SK-N-MC (cell line): ENCODE measurements at regions not wholly inside any gene's neighbourhood (a gene's known extent, or its start where the extent isn't known, plus 50 kb on each side); places are given as distances from the start of the nearest gene placed in this dataset.

ENCODE experiments used
- DNase-seq: peaks from one replicate; pipeline ENCODE4 v3.0.0-alpha.2; 2011; ENCODE audit warnings: low read depth, low spot score
- H3K27ac ChIP-seq: fragments of 200-600 bp; sonication (generic); 2 replicates; pipeline ENCODE4 v1.5.1; 2016; ENCODE audit warnings: mixed run types
- H3K36me3 ChIP-seq: fragments of 200-600 bp; sonication (generic); 2 replicates; pipeline ENCODE4 v1.6.1; 2017; ENCODE audit warnings: antibody characterized with exemption, low read length, mixed read lengths; ENCODE audit not compliant: insufficient read depth
- H3K4me3 ChIP-seq: fragments of 200-600 bp; sonication (generic); 2 replicates; pipeline ENCODE4 v1.5.1; 2016
- H3K9ac ChIP-seq: fragments of 200-600 bp; sonication (generic); 2 replicates; pipeline ENCODE4 v1.8.0; 2017; ENCODE audit warnings: mixed run types, mixed read lengths; ENCODE audit not compliant: insufficient read length
- H3K9me3 ChIP-seq: fragments of 200-600 bp; sonication (generic); 2 replicates; pipeline ENCODE4 v1.6.1; 2017; ENCODE audit warnings: low read depth, mild to moderate bottlenecking, antibody characterized with exemption, low read length, moderate library complexity, mixed read lengths
- EZH2 ChIP-seq: fragments of 200-600 bp; sonication (generic); IDR thresholded peaks from one replicate; pipeline ENCODE4 v1.6.1; 2017; ENCODE audit warnings: antibody characterized with exemption
- FOXP2 ChIP-seq: optimal IDR thresholded peaks from 2 replicates; pipeline ENCODE3; 2011; ENCODE audit warnings: mild to moderate bottlenecking, moderate library complexity; ENCODE audit not compliant: insufficient read depth; ENCODE audit errors: extremely low read length, control extremely low read depth
- POLR2AphosphoS5 ChIP-seq: IDR thresholded peaks from 2 replicates; pipeline ENCODE4 v1.6.1; 2012; ENCODE audit warnings: mild to moderate bottlenecking, low read depth, low read length, borderline replicate concordance

GRCh38 chr1:57857809-57858208, 433.9 kb upstream of the DAB1 start:
- DNase-seq: no peak

GRCh38 chr1:57854436-57854835, 430.6 kb upstream of the DAB1 start:
- Histone ChIP-seq H3K9ac (no peak overlapping the region), H3K4me3 (no peak overlapping the region), H3K27ac (no peak overlapping the region), H3K9me3 (no peaks in the 10 kb centered on the region), H3K36me3 (no peaks in the 10 kb centered on the region)
- DNase-seq: no peak
- TF ChIP-seq FOXP2 (no peak), POLR2AphosphoS5 (no peak), EZH2 (no peak)

More at GRCh38 chr1:57857809-57858208, 433.9 kb upstream of the DAB1 start:
- Histone ChIP-seq H3K4me3 (no peak overlapping the region), H3K9ac (no peak overlapping the region), H3K27ac (no peak overlapping the region), H3K36me3 (no peaks in the 10 kb centered on the region), H3K9me3 (no peaks in the 10 kb centered on the region)
- TF ChIP-seq EZH2 (no peak), FOXP2 (no peak), POLR2AphosphoS5 (no peak)

DNA sequence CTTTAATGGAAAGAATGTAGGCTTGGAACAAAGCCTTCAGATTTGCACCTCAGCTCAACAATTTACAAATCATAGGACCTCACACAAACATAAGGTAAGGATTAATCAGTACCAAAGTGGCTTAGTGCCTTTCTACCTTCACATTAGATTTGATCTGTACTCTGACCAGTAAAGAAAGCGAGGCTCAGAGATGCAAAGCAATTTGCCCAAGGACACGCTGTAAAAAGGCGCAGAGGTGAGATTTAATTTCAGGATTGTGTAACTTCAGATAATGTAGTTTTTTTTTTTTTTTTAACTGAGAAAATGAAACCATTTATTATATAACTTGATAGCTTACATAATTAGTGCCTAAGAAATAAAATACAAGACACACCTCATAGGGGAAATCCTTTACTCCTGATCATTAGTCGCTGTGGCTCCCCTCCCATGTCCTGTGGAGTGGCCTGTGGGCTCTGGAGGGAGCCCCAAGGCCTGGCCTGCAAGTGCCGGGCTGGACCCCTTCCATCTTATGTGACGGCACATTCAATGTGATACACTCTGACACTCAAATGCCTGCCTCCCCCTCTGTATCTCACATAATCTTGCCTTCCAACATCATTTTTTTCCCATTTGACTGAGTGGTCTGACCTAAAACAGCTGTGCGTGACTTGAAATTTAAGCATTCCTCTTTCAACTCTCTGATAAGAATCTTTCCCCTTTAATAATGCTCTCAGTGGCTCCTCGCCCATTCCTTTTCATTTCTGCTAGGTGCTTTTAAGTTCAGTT, 426.5 kb upstream of the DAB1 start:
- TF ChIP-seq FOXP2: no peak
- no peak for TF ChIP-seq POLR2AphosphoS5
- no peak for TF ChIP-seq EZH2
- H3K4me3 ChIP-seq: no peak overlapping the region
- H3K9ac ChIP-seq: no peak overlapping the region
- H3K36me3 ChIP-seq: no peaks in the 10 kb centered on the region
- H3K27ac ChIP-seq: no peak overlapping the region
- DNase-seq: no peak
- no peaks in the 10 kb centered on the region for H3K9me3 ChIP-seq

DNA sequence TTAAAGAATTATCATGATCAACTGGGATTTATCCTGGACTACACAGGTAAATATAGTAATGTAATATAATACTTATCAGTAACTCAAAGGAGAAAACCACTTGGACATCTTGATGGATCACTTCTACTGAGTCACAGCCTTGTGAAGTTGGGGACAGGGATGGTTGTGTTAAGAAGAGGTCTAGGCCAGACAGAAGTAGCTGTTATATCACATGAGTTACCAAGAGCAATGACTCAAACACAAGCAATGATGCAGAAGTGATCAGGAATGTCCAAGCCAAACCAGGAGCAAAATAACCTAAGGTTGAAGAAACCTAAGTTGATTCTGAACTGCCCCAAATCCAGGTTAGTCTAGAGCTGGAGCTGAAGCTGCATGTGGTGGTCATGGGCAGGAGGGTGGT, 424.5 kb upstream of the DAB1 start:
- Histone ChIP-seq H3K9ac (no peak overlapping the region), H3K36me3 (no peaks in the 10 kb centered on the region), H3K4me3 (no peak overlapping the region), H3K27ac (no peak overlapping the region), H3K9me3 (no peaks in the 10 kb centered on the region)
- TF ChIP-seq POLR2AphosphoS5 (no peak), FOXP2 (no peak), EZH2 (no peak)
- no peak for DNase-seq

DNA sequence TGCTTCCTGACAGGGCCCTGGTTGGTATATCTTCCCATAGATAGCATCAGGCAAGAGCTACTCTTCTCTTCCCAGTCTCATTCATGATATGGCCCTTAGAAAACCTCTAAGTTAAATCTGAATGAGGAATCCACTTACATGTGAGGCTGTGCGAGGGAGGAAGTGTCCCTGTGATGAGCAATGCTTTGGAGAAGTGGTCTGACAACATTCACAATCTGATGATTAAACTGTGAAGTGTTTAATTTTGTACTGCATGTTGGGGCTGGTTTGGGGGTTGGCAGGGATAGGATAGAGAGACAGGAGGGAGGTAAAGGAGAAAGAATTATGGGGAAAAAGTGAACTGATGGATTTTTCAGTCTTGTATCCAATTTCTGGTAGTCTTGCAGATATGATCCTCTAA, 421.2 kb upstream of the DAB1 start:
- TF ChIP-seq EZH2: no peak
- TF ChIP-seq POLR2AphosphoS5: no peak
- TF ChIP-seq FOXP2: no peak
- no peak for DNase-seq
- H3K9me3 ChIP-seq: no peaks in the 10 kb centered on the region
- no peak overlapping the region for H3K4me3 ChIP-seq
- no peaks in the 10 kb centered on the region for H3K36me3 ChIP-seq
- no peak overlapping the region for H3K27ac ChIP-seq
- no peak overlapping the region for H3K9ac ChIP-seq

GRCh38 chr1:57844382-57844980, 420.6 kb upstream of the DAB1 start:
- Histone ChIP-seq H3K9me3 (no peaks in the 10 kb centered on the region), H3K27ac (no peak overlapping the region), H3K4me3 (no peak overlapping the region), H3K9ac (no peak overlapping the region), H3K36me3 (no peaks in the 10 kb centered on the region)
- no peak for DNase-seq
- TF ChIP-seq POLR2AphosphoS5 (no peak), EZH2 (no peak), FOXP2 (no peak)

DNA sequence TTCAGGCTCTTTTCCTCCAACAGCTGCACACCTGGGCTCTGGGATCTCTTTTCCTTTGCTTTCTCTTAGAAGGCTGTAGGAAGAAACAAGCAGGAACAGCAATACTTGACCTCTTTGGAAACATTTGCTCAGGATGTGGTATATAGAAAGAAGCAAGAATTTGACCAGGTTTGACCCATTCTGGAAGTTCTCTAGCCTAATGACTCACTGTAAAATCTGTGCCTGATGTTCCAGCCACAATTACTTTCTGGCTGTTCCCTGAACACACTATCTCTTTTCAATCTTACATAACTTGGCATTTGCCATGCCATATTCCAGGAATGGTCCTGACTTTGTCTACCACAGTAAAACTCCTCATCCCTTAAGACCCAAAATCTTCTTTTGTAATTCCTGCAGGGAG, 419.9 kb upstream of the DAB1 start:
- H3K9ac ChIP-seq: no peak overlapping the region
- H3K9me3 ChIP-seq: no peaks in the 10 kb centered on the region
- no peak overlapping the region for H3K27ac ChIP-seq
- TF ChIP-seq POLR2AphosphoS5 (no peak), FOXP2 (no peak), EZH2 (no peak)
- no peak overlapping the region for H3K4me3 ChIP-seq
- H3K36me3 ChIP-seq: no peaks in the 10 kb centered on the region
- DNase-seq: no peak

DNA sequence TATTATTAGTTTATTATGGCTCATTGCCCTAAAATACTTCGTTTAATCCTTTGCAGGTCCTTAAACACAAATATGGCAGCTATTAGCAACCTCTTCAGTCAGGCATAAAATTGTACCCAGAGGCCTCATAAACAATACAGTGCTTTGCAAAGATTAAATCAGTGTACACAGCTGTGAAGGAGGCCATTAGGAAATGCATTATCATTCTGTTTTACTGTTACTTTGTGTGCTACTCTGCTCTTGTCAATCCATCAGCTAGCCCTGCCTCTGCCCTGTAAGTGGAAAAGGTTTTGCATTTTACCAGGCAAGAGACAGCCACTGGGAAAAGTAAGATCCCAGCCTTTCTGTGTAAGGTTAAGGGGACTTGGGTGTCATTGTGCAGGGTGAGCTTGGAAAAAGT, 415.7 kb upstream of the DAB1 start:
- Histone ChIP-seq H3K4me3 (no peak overlapping the region), H3K9me3 (no peaks in the 10 kb centered on the region), H3K27ac (no peak overlapping the region), H3K36me3 (no peaks in the 10 kb centered on the region), H3K9ac (no peak overlapping the region)
- no peak for DNase-seq
- TF ChIP-seq POLR2AphosphoS5 (no peak), EZH2 (no peak), FOXP2 (no peak)
